Uterus (tissue), 3 donors: ENCODE measurements at regions not wholly inside any gene's neighbourhood (a gene's known extent, or its start where the extent isn't known, plus 50 kb on each side); places are given as distances from the start of the nearest gene placed in this dataset.
"Not testable (repeated sequence)": the region's sequence is repeated elsewhere in the genome, so short reads cannot be mapped to it uniquely, and the experiment has no call there.

Source experiments
- DNase-seq, 2 donors: peaks; one replicate each; pipeline ENCODE4 v3.0.0-alpha.2; 2019 to 2020
- H3K27ac ChIP-seq, 2 donors: fragments of 200-600 bp; sonication (generic); 1 replicate in 1 of 2; 2 replicates in 1 of 2; pipeline ENCODE4 v1.5.1; 2016 to 2018
- H3K27me3 ChIP-seq, 2 donors: fragments of 200-600 bp; sonication (generic); one replicate each; pipeline ENCODE4 v1.5.1; 2018 to 2019; ENCODE audit warnings: control low read depth in 1 of 2
- H3K36me3 ChIP-seq, 2 donors: fragments of 200-600 bp; sonication (generic); one replicate each; pipeline ENCODE4 v1.5.1; 2019; ENCODE audit warnings: control low read depth in 1 of 2
- H3K4me1 ChIP-seq, 2 donors: fragments of 200-600 bp; sonication (generic); one replicate each; pipeline ENCODE4 v1.5.1; 2018 to 2019; ENCODE audit warnings: control low read depth in 1 of 2
- H3K4me3 ChIP-seq, 2 donors: fragments of 200-600 bp; sonication (generic); 1 replicate in 1 of 2; 2 replicates in 1 of 2; pipeline ENCODE4 v1.5.1; 2018 to 2019; ENCODE audit warnings: mild to moderate bottlenecking in 1 of 2
- H3K9me3 ChIP-seq, 2 donors: fragments of 200-600 bp; sonication (generic); one replicate each; pipeline ENCODE4 v1.5.1; 2019; ENCODE audit warnings: control low read depth in 1 of 2
- POLR2A ChIP-seq, 2 donors: fragments of 450-650 bp; IDR thresholded peaks; one replicate each; pipeline ENCODE4 v1.6.1; 2016; ENCODE audit warnings: antibody characterized with exemption in 2 of 2, mild to moderate bottlenecking in 1 of 2, moderate library complexity in 1 of 2
- intact Hi-C: fragments of 100-400 bp; cut with DNase I; formaldehyde crosslinking; loops from one replicate; pipeline ENCODE4 v1.15.1; 2023; ENCODE audit warnings: low total_unique reads
- TF ChIP-seq, protein P1 (sequence below), 4 experiments: fragments of 200-600 bp in 2 of 4; fragments of 450-650 bp in 2 of 4; sonication (generic) in 2 of 4; IDR thresholded peaks; one replicate each; pipeline ENCODE4 v1.5.1; 2016 to 2019; ENCODE audit warnings: antibody characterized with exemption in 4 of 4, mild to moderate bottlenecking in 2 of 4, moderate library complexity in 1 of 4
- donor health status: DM: yes; HTN: yes; CAD: no.

- no peaks in the 10 kb centered on the region for H3K27me3 ChIP-seq
- TF ChIP-seq, protein P1, sequence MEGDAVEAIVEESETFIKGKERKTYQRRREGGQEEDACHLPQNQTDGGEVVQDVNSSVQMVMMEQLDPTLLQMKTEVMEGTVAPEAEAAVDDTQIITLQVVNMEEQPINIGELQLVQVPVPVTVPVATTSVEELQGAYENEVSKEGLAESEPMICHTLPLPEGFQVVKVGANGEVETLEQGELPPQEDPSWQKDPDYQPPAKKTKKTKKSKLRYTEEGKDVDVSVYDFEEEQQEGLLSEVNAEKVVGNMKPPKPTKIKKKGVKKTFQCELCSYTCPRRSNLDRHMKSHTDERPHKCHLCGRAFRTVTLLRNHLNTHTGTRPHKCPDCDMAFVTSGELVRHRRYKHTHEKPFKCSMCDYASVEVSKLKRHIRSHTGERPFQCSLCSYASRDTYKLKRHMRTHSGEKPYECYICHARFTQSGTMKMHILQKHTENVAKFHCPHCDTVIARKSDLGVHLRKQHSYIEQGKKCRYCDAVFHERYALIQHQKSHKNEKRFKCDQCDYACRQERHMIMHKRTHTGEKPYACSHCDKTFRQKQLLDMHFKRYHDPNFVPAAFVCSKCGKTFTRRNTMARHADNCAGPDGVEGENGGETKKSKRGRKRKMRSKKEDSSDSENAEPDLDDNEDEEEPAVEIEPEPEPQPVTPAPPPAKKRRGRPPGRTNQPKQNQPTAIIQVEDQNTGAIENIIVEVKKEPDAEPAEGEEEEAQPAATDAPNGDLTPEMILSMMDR (IDR thresholded peaks at IDR 0.05): no peak
- TF ChIP-seq POLR2A (IDR thresholded peaks at IDR 0.05): no peak
- H3K4me3 ChIP-seq: no peak overlapping the region
- intact Hi-C loops: no loop called here
- no peaks in the 10 kb centered on the region for H3K9me3 ChIP-seq
- DNase-seq: no peak
- no peaks in the 10 kb centered on the region for H3K36me3 ChIP-seq
- no peak overlapping the region for H3K27ac ChIP-seq
- H3K4me1 ChIP-seq: no peaks in the 10 kb centered on the region
Observed at GRCh38 chr5:163874431-163874830, 369.0 kb downstream of the MAT2B start.

DNA sequence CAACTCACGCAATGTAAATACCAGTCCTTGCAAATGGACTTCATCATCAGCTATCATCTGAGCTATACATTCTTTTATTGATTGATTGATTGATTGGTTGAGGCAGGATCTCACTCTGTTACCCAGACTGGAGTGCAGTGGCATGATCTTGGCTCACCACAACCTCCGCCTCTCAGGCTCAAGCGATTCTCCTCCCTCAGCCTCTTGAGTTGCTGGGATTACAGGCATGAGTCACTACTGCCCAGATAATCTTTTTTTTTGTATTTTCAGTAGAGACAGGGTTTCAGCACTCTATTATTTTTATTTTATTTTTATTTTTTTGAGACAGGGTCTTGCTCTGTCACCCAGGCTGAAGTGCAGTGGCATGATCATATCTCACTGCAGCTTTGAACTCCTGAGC, 369.5 kb downstream of the MAT2B start:
- H3K27me3 ChIP-seq, H3K27ac ChIP-seq, H3K4me1 ChIP-seq, H3K9me3 ChIP-seq, H3K36me3 ChIP-seq, intact Hi-C loops, H3K4me3 ChIP-seq, DNase-seq: not testable (repeated sequence)

DNA sequence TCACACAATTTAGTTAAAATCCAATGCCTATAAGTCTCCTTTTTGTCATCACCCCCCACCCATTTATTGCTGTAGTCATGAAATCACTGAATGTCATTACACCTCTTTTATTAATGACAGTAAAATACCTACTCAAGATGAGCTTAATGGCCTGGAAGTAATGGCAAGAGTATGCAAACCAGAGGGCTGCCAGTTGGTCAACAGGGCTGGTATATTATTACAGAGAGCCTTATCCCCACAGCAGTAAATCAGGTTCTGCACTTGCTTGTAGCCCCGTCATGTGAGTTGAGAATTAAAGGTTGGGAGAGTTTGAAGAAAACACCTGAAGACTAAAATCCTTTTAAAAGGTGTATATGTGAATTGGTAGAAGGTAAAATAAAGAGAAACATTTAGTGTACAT, 372.4 kb downstream of the MAT2B start:
- H3K36me3 ChIP-seq: no peaks in the 10 kb centered on the region
- TF ChIP-seq POLR2A (IDR thresholded peaks at IDR 0.05): no peak
- TF ChIP-seq, protein P1 (IDR thresholded peaks at IDR 0.05): no peak
- intact Hi-C loops: no loop called here
- H3K4me1 ChIP-seq: no peaks in the 10 kb centered on the region
- no peaks in the 10 kb centered on the region for H3K9me3 ChIP-seq
- H3K4me3 ChIP-seq: no peak overlapping the region
- no peaks in the 10 kb centered on the region for H3K27me3 ChIP-seq
- H3K27ac ChIP-seq: no peak overlapping the region
- no peak for DNase-seq

GRCh38 chr5:163878490-163878889, 373.1 kb downstream of the MAT2B start:
- no peaks in the 10 kb centered on the region for H3K4me1 ChIP-seq
- intact Hi-C loops: no loop called here

GRCh38 chr5:163880302-163880701, 374.9 kb downstream of the MAT2B start:
- intact Hi-C loops: no loop called here
- Histone ChIP-seq H3K36me3 (no peaks in the 10 kb centered on the region), H3K4me3 (no peak overlapping the region), H3K9me3 (no peaks in the 10 kb centered on the region), H3K27me3 (no peaks in the 10 kb centered on the region), H3K27ac (no peak overlapping the region), H3K4me1 (no peaks in the 10 kb centered on the region)
- DNase-seq: no peak
- TF ChIP-seq POLR2A (IDR thresholded peaks at IDR 0.05): no peak
- TF ChIP-seq, protein P1 (IDR thresholded peaks at IDR 0.05): no peak

More at GRCh38 chr5:163878490-163878889, 373.1 kb downstream of the MAT2B start:
- no peaks in the 10 kb centered on the region for H3K9me3 ChIP-seq
- no peak overlapping the region for H3K27ac ChIP-seq
- TF ChIP-seq POLR2A (IDR thresholded peaks at IDR 0.05): no peak
- TF ChIP-seq, protein P1 (IDR thresholded peaks at IDR 0.05): no peak
- H3K36me3 ChIP-seq: no peaks in the 10 kb centered on the region
- DNase-seq: no peak
- H3K4me3 ChIP-seq: no peak overlapping the region
- H3K27me3 ChIP-seq: no peaks in the 10 kb centered on the region

GRCh38 chr5:163885117-163885516, 379.7 kb downstream of the MAT2B start:
- Histone ChIP-seq H3K4me1 (no peaks in the 10 kb centered on the region), H3K27ac (no peak overlapping the region), H3K4me3 (no peak overlapping the region), H3K9me3 (no peaks in the 10 kb centered on the region), H3K36me3 (no peaks in the 10 kb centered on the region), H3K27me3 (no peaks in the 10 kb centered on the region)
- TF ChIP-seq, protein P1 (IDR thresholded peaks at IDR 0.05): no peak
- TF ChIP-seq POLR2A (IDR thresholded peaks at IDR 0.05): no peak
- no peak for DNase-seq
- intact Hi-C loops: no loop called here
